HG03095 (cell line): ENCODE measurements at regions not wholly inside any gene's neighbourhood (a gene's known extent, or its start where the extent isn't known, plus 50 kb on each side); places are given as distances from the start of the nearest gene placed in this dataset.
"Not testable (repeated sequence)": the region's sequence is repeated elsewhere in the genome, so short reads cannot be mapped to it uniquely, and the experiment has no call there.

Experiments used
- ATAC-seq: cut with Tn5 transposase; IDR thresholded peaks from one replicate; pipeline ENCODE4 v1.9.1; 2021; ENCODE audit warnings: moderate library complexity; ENCODE audit not compliant: unreplicated experiment

- ATAC-seq = no peak
Observed at GRCh38 chrX:76509775-76510174, 82.3 kb downstream of the MAGEE1 start.

- ATAC-seq = no peak
Observed at GRCh38 chrX:76517544-76517943, 90.0 kb downstream of the MAGEE1 start.

- no peak for ATAC-seq
Observed at GRCh38 chrX:76520273-76521054, 93.0 kb downstream of the MAGEE1 start.

GRCh38 chrX:76535675-76536074 lies 108.2 kb downstream of the MAGEE1 start:
- ATAC-seq = not testable (repeated sequence)

GRCh38 chrX:76538860-76539259 lies 111.3 kb downstream of the MAGEE1 start:
- no peak for ATAC-seq

GRCh38 chrX:76543381-76543780 lies 115.9 kb downstream of the MAGEE1 start:
- not testable (repeated sequence) for ATAC-seq

GRCh38 chrX:76550016-76550415 lies 122.5 kb downstream of the MAGEE1 start:
- no peak for ATAC-seq

GRCh38 chrX:76555269-76555668 lies 127.8 kb downstream of the MAGEE1 start:
- no peak for ATAC-seq

GRCh38 chrX:76555816-76556215 lies 128.3 kb downstream of the MAGEE1 start:
- ATAC-seq = no peak

GRCh38 chrX:76564842-76565241 lies 137.3 kb downstream of the MAGEE1 start:
- not testable (repeated sequence) for ATAC-seq

GRCh38 chrX:76605390-76605789 lies 177.9 kb downstream of the MAGEE1 start:
- no peak for ATAC-seq

- no peak for ATAC-seq
Observed at GRCh38 chrX:76617020-76617419, 189.5 kb downstream of the MAGEE1 start.

- no peak for ATAC-seq
Observed at GRCh38 chrX:76643590-76643989, 216.1 kb downstream of the MAGEE1 start.

- not testable (repeated sequence) for ATAC-seq
Observed at GRCh38 chrX:76651369-76651768, 223.9 kb downstream of the MAGEE1 start.

- peak; percentile 73 for ATAC-seq
Observed at GRCh38 chrX:76657499-76657898, 230.0 kb downstream of the MAGEE1 start.
